Activated T-cell treated with anti-CD3 and anti-CD28 coated beads, Interleukin-2, amount 50 U/mL, for 72 hours (primary cell): ENCODE measurements at regions not wholly inside any gene's neighbourhood (a gene's known extent, or its start where the extent isn't known, plus 50 kb on each side); places are given as distances from the start of the nearest gene placed in this dataset.
"Not testable (repeated sequence)": the region's sequence is repeated elsewhere in the genome, so short reads cannot be mapped to it uniquely, and the experiment has no call there.

Experiments used
- ATAC-seq, 2 donors: fragments of 150-1000 bp; cut with Tn5 transposase; replicated peaks in 1 of 2; 2 replicates each; pipeline ENCODE4 v1.10.0; 2021; ENCODE audit warnings: moderate library complexity in 2 of 2, mild to moderate bottlenecking in 1 of 2
- DNase-seq, 2 donors: peaks; one replicate each; pipeline ENCODE4 v3.0.0; 2021 to 2022; ENCODE audit warnings: mixed read lengths in 1 of 2
- H3K27ac Mint-ChIP-seq: one replicate; pipeline ENCODE4 v1.8.0; 2022; ENCODE audit warnings: mild to moderate bottlenecking, moderate library complexity, mixed read lengths
- H3K27me3 Mint-ChIP-seq: one replicate; pipeline ENCODE4 v1.8.0; 2022; ENCODE audit warnings: low read depth, mixed read lengths
- H3K36me3 Mint-ChIP-seq, 2 donors: one replicate each; pipeline ENCODE4 v1.8.0; 2022; ENCODE audit warnings: mixed read lengths in 2 of 2, mild to moderate bottlenecking in 1 of 2; ENCODE audit not compliant: insufficient read depth in 2 of 2
- H3K4me1 Mint-ChIP-seq: one replicate; pipeline ENCODE4 v1.8.0; 2022; ENCODE audit warnings: low read depth, mixed read lengths
- H3K4me3 Mint-ChIP-seq, 2 donors: one replicate each; pipeline ENCODE4 v1.8.0; 2022; ENCODE audit warnings: mild to moderate bottlenecking in 2 of 2, mixed read lengths in 2 of 2, moderate library complexity in 2 of 2
- H3K9me3 Mint-ChIP-seq, 2 donors: one replicate each; pipeline ENCODE4 v1.8.0; 2022; ENCODE audit warnings: mixed read lengths in 2 of 2

GRCh38 chr5:158223054-158223600, 364.2 kb upstream of the CLINT1 start:
- Mint-ChIP-seq H3K36me3 (no peaks in the 10 kb centered on the region), H3K4me1 (no peaks in the 10 kb centered on the region), H3K27me3 (no peaks in the 10 kb centered on the region), H3K4me3 (no peak overlapping the region), H3K9me3 (peaks cover 4% of the 10 kb centered on the region in 2 donors), H3K27ac (no peak overlapping the region)
- DNase-seq = no peak
- no peak for ATAC-seq

GRCh38 chr5:158212917-158213316, 354.0 kb upstream of the CLINT1 start:
- no peaks in the 10 kb centered on the region for H3K27me3 Mint-ChIP-seq

GRCh38 chr5:158212237-158212636, 353.3 kb upstream of the CLINT1 start:
- no peak for DNase-seq
- no peaks in the 10 kb centered on the region for H3K9me3 Mint-ChIP-seq
- H3K27me3 Mint-ChIP-seq = no peaks in the 10 kb centered on the region

More at GRCh38 chr5:158212917-158213316, 354.0 kb upstream of the CLINT1 start:
- ATAC-seq = no peak
- H3K9me3 Mint-ChIP-seq = no peaks in the 10 kb centered on the region
- H3K27ac Mint-ChIP-seq = no peak overlapping the region
- no peak for DNase-seq
- H3K4me1 Mint-ChIP-seq = no peaks in the 10 kb centered on the region
- H3K36me3 Mint-ChIP-seq = no peaks in the 10 kb centered on the region
- H3K4me3 Mint-ChIP-seq = no peak overlapping the region

GRCh38 chr5:158209219-158209908, 350.4 kb upstream of the CLINT1 start:
- Mint-ChIP-seq H3K4me3 (no peak overlapping the region), H3K9me3 (no peaks in the 10 kb centered on the region), H3K4me1 (no peaks in the 10 kb centered on the region), H3K27ac (no peak overlapping the region), H3K27me3 (no peaks in the 10 kb centered on the region), H3K36me3 (no peaks in the 10 kb centered on the region)
- no peak for ATAC-seq
- DNase-seq = no peak

More at GRCh38 chr5:158212237-158212636, 353.3 kb upstream of the CLINT1 start:
- no peaks in the 10 kb centered on the region for H3K4me1 Mint-ChIP-seq
- no peak overlapping the region for H3K27ac Mint-ChIP-seq
- ATAC-seq = no peak
- H3K36me3 Mint-ChIP-seq = no peaks in the 10 kb centered on the region
- H3K4me3 Mint-ChIP-seq = no peak overlapping the region

- no peak for DNase-seq
- ATAC-seq = no peak
- H3K4me1 Mint-ChIP-seq = no peaks in the 10 kb centered on the region
- H3K4me3 Mint-ChIP-seq = no peak overlapping the region
- H3K9me3 Mint-ChIP-seq = no peaks in the 10 kb centered on the region
- H3K36me3 Mint-ChIP-seq = no peaks in the 10 kb centered on the region
- H3K27ac Mint-ChIP-seq = no peak overlapping the region
- no peaks in the 10 kb centered on the region for H3K27me3 Mint-ChIP-seq
These were observed 348.8 kb upstream of the CLINT1 start for GRCh38 chr5:158207733-158208132.

- no peak for DNase-seq
- H3K4me3 Mint-ChIP-seq = no peak overlapping the region
- H3K27me3 Mint-ChIP-seq = no peaks in the 10 kb centered on the region
- no peaks in the 10 kb centered on the region for H3K9me3 Mint-ChIP-seq
- H3K36me3 Mint-ChIP-seq = no peaks in the 10 kb centered on the region
- H3K4me1 Mint-ChIP-seq = no peaks in the 10 kb centered on the region
- no peak overlapping the region for H3K27ac Mint-ChIP-seq
- no peak for ATAC-seq
These were observed 347.0 kb upstream of the CLINT1 start for GRCh38 chr5:158205992-158206391.

GRCh38 chr5:158203261-158203660, 344.3 kb upstream of the CLINT1 start:
- H3K27me3 Mint-ChIP-seq = no peaks in the 10 kb centered on the region
- no peaks in the 10 kb centered on the region for H3K4me1 Mint-ChIP-seq
- no peaks in the 10 kb centered on the region for H3K9me3 Mint-ChIP-seq
- DNase-seq (no peak), ATAC-seq (no peak)
- H3K36me3 Mint-ChIP-seq = no peaks in the 10 kb centered on the region
- no peak overlapping the region for H3K4me3 Mint-ChIP-seq
- H3K27ac Mint-ChIP-seq = no peak overlapping the region

GRCh38 chr5:158202801-158203200, 343.9 kb upstream of the CLINT1 start:
- Mint-ChIP-seq H3K9me3 (no peaks in the 10 kb centered on the region), H3K27me3 (no peaks in the 10 kb centered on the region), H3K4me3 (no peak overlapping the region), H3K4me1 (no peaks in the 10 kb centered on the region), H3K36me3 (no peaks in the 10 kb centered on the region), H3K27ac (no peak overlapping the region)
- DNase-seq = no peak
- ATAC-seq = no peak

- no peak for DNase-seq
- Mint-ChIP-seq H3K36me3 (no peaks in the 10 kb centered on the region), H3K27ac (no peak overlapping the region), H3K4me1 (no peaks in the 10 kb centered on the region), H3K9me3 (no peaks in the 10 kb centered on the region), H3K27me3 (no peaks in the 10 kb centered on the region), H3K4me3 (no peak overlapping the region)
- ATAC-seq = no peak
These were observed 341.7 kb upstream of the CLINT1 start for GRCh38 chr5:158200619-158201018.

GRCh38 chr5:158198636-158199035, 339.7 kb upstream of the CLINT1 start:
- H3K27me3 Mint-ChIP-seq = no peaks in the 10 kb centered on the region
- no peaks in the 10 kb centered on the region for H3K36me3 Mint-ChIP-seq
- no peak overlapping the region for H3K27ac Mint-ChIP-seq
- H3K4me3 Mint-ChIP-seq = no peak overlapping the region
- no peak for ATAC-seq
- no peak for DNase-seq
- H3K9me3 Mint-ChIP-seq = no peaks in the 10 kb centered on the region
- H3K4me1 Mint-ChIP-seq = no peaks in the 10 kb centered on the region

- Mint-ChIP-seq H3K27ac (no peak overlapping the region), H3K4me1 (no peaks in the 10 kb centered on the region), H3K4me3 (no peak overlapping the region), H3K9me3 (peaks cover 1% of the 10 kb centered on the region in 2 donors), H3K36me3 (no peaks in the 10 kb centered on the region), H3K27me3 (no peaks in the 10 kb centered on the region)
- no peak for DNase-seq
- ATAC-seq = no peak
These were observed 336.7 kb upstream of the CLINT1 start for GRCh38 chr5:158195416-158196210.

- DNase-seq = no peak
- Mint-ChIP-seq H3K4me1 (no peaks in the 10 kb centered on the region), H3K27me3 (no peaks in the 10 kb centered on the region), H3K4me3 (no peak overlapping the region), H3K27ac (no peak overlapping the region), H3K9me3 (peaks cover 1% of the 10 kb centered on the region in 2 donors), H3K36me3 (no peaks in the 10 kb centered on the region)
- ATAC-seq = no peak
These were observed 335.6 kb upstream of the CLINT1 start for GRCh38 chr5:158194561-158194976.

- not testable (repeated sequence) for H3K27ac Mint-ChIP-seq, DNase-seq, H3K4me1 Mint-ChIP-seq, H3K27me3 Mint-ChIP-seq, H3K4me3 Mint-ChIP-seq, ATAC-seq, H3K36me3 Mint-ChIP-seq, H3K9me3 Mint-ChIP-seq
These were observed 334.4 kb upstream of the CLINT1 start for GRCh38 chr5:158193395-158193794.
